ENCODE measurements at regions not wholly inside any gene's neighbourhood (a gene's known extent, or its start where the extent isn't known, plus 50 kb on each side); places are given as distances from the start of the nearest gene placed in this dataset.
"Not testable (repeated sequence)": the region's sequence is repeated elsewhere in the genome, so short reads cannot be mapped to it uniquely, and the experiment has no call there.

- peak; percentile 36 for DNase-seq (ENCODE audit: low read depth)
Observed at GRCh38 chr4:33924239-33924638, 2320.1 kb downstream of the ARAP2 start.

- peak; percentile 8 for DNase-seq (ENCODE audit: low read depth)
Observed at GRCh38 chr4:33924811-33925210, 2319.5 kb downstream of the ARAP2 start.

GRCh38 chr4:33930497-33930896 lies 2313.8 kb downstream of the ARAP2 start:
- no peak for DNase-seq (ENCODE audit: low read depth)

- DNase-seq (ENCODE audit: low read depth) = no peak
Observed at GRCh38 chr4:33931026-33931425, 2313.3 kb downstream of the ARAP2 start.

GRCh38 chr4:33940281-33940680 lies 2304.0 kb downstream of the ARAP2 start:
- DNase-seq (ENCODE audit: low read depth) = no peak

- no peak for DNase-seq (ENCODE audit: low read depth)
Observed at GRCh38 chr4:33941854-33942253, 2302.5 kb downstream of the ARAP2 start.

- DNase-seq (ENCODE audit: low read depth) = no peak
Observed at GRCh38 chr4:33948921-33949320, 2295.4 kb downstream of the ARAP2 start.

GRCh38 chr4:33953848-33954247 lies 2290.5 kb downstream of the ARAP2 start:
- DNase-seq (ENCODE audit: low read depth) = not testable (repeated sequence)

- DNase-seq (ENCODE audit: low read depth) = no peak
Observed at GRCh38 chr4:33954759-33955158, 2289.6 kb downstream of the ARAP2 start.

GRCh38 chr4:33959519-33959918 lies 2284.8 kb downstream of the ARAP2 start:
- DNase-seq (ENCODE audit: low read depth) = peak; percentile 68

- DNase-seq (ENCODE audit: low read depth) = peak; percentile 60
Observed at GRCh38 chr4:33961761-33962160, 2282.6 kb downstream of the ARAP2 start.

GRCh38 chr4:33966808-33967207 lies 2277.5 kb downstream of the ARAP2 start:
- no peak for DNase-seq (ENCODE audit: low read depth)

- DNase-seq (ENCODE audit: low read depth) = no peak
Observed at GRCh38 chr4:33974270-33974669, 2270.0 kb downstream of the ARAP2 start.

GRCh38 chr4:33975995-33976394 lies 2268.3 kb downstream of the ARAP2 start:
- no peak for DNase-seq (ENCODE audit: low read depth)

GRCh38 chr4:33979781-33980180 lies 2264.5 kb downstream of the ARAP2 start:
- DNase-seq (ENCODE audit: low read depth) = not testable (repeated sequence)

GRCh38 chr4:33980361-33980760 lies 2264.0 kb downstream of the ARAP2 start:
- DNase-seq (ENCODE audit: low read depth) = no peak

- peak; percentile 1 for DNase-seq (ENCODE audit: low read depth)
Observed at GRCh38 chr4:33989820-33990443, 2254.4 kb downstream of the ARAP2 start.

- peak; percentile 6 for DNase-seq (ENCODE audit: low read depth)
Observed at GRCh38 chr4:33996075-33996718, 2248.1 kb downstream of the ARAP2 start.

GRCh38 chr4:33998291-33998690 lies 2246.0 kb downstream of the ARAP2 start:
- no peak for DNase-seq (ENCODE audit: low read depth)

- DNase-seq (ENCODE audit: low read depth) = no peak
Observed at GRCh38 chr4:34000356-34000755, 2244.0 kb downstream of the ARAP2 start.

- not testable (repeated sequence) for DNase-seq (ENCODE audit: low read depth)
Observed at GRCh38 chr4:34006540-34006939, 2237.8 kb downstream of the ARAP2 start.

GRCh38 chr4:34009951-34010350 lies 2234.4 kb downstream of the ARAP2 start:
- DNase-seq (ENCODE audit: low read depth) = no peak

- no peak for DNase-seq (ENCODE audit: low read depth)
Observed at GRCh38 chr4:34010751-34011519, 2233.4 kb downstream of the ARAP2 start.

All from EH (cell line).